Mucosa of descending colon (tissue), 3 donors: ENCODE measurements at regions not wholly inside any gene's neighbourhood (a gene's known extent, or its start where the extent isn't known, plus 50 kb on each side); places are given as distances from the start of the nearest gene placed in this dataset.

Experiments
- ATAC-seq: fragments of 200-7000 bp; cut with Tn5 transposase; one replicate; pipeline ENCODE4 v1.9.1; 2020; ENCODE audit warnings: mild to moderate bottlenecking, moderate library complexity
- DNase-seq, 3 donors: peaks; one replicate each; pipeline ENCODE4 v3.0.0-alpha.2; 2020
- H3K36me3 ChIP-seq: fragments of 200-600 bp; one replicate; pipeline ENCODE4 v1.8.0; 2021; ENCODE audit warnings: low read depth, mild to moderate bottlenecking
- H3K4me1 ChIP-seq: fragments of 200-600 bp; one replicate; pipeline ENCODE4 v1.8.0; 2021; ENCODE audit warnings: low read depth, mild to moderate bottlenecking
- H3K4me3 ChIP-seq: fragments of 200-600 bp; one replicate; pipeline ENCODE4 v1.8.0; 2021; ENCODE audit warnings: mild to moderate bottlenecking
- H3K9me3 ChIP-seq: fragments of 200-600 bp; one replicate; pipeline ENCODE4 v1.8.0; 2021; ENCODE audit warnings: mild to moderate bottlenecking
- intact Hi-C, 2 donors: fragments of 100-400 bp; cut with DNase I in 1 of 2; cut with micrococcal nuclease in 1 of 2; formaldehyde crosslinking; loops; one replicate each; pipeline versions ENCODE4 v1.11.0 to v1.11.1; 2022; cut with DNase I, micrococcal nuclease
- TF ChIP-seq, protein P1 (sequence below): fragments of 200-600 bp; IDR thresholded peaks from one replicate; pipeline ENCODE4 v1.8.0; 2022; ENCODE audit warnings: antibody characterized with exemption, mild to moderate bottlenecking
- donor health status: DM: no; HTN: no; CAD: no; lungs with moderate emphysema.
- donor health status: DM: no; HTN: no; CAD: no.
- donor health status: DM: no; HTN: yes; CAD: no.

DNA sequence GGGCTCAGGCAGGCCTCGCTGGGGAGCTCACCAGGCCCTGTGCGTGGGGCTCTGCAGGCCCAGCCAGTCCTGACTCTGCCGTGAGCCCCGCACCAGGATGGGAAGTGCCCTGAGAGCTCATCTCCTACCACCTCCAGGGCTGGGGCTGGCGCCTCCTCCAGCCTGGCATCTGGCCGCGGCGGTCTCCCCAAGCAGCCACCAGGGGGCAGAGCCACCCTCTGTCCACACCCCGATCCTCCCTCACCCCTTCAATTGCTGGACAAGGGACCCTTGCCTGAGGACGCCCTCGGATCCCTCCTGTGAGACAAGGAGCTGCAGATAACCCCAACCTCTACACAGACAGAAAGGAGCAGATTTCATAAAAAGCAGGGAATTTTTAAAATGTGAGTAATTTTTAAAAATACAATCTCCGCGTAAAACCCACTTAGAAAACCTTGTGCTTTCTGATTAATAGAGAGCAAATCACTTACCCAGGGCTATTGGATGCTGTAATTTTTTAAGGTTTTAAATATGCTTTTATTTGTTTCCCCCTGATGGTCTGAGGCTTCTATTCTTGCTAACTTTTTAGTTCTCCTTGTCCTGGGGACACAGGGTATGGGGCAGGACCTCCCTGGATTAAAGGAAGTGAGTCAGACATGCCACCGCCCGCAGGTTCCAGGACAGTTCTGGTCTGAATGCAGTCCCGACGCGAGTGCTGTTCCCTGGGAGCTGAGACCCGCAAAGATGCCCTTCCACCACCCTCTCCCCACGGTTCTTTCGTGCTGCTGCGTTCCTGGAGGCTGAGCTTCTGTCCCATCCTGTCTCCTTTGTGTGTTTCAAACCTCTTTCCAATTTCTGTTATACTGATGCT is 52.3 kb upstream of the CHRNA7 start:
- Histone ChIP-seq H3K9me3 (no peaks in the 10 kb centered on the region), H3K4me3 (no peak overlapping the region), H3K4me1 (peaks cover 6% of the 10 kb centered on the region), H3K36me3 (no peaks in the 10 kb centered on the region)
- TF ChIP-seq, protein P1, sequence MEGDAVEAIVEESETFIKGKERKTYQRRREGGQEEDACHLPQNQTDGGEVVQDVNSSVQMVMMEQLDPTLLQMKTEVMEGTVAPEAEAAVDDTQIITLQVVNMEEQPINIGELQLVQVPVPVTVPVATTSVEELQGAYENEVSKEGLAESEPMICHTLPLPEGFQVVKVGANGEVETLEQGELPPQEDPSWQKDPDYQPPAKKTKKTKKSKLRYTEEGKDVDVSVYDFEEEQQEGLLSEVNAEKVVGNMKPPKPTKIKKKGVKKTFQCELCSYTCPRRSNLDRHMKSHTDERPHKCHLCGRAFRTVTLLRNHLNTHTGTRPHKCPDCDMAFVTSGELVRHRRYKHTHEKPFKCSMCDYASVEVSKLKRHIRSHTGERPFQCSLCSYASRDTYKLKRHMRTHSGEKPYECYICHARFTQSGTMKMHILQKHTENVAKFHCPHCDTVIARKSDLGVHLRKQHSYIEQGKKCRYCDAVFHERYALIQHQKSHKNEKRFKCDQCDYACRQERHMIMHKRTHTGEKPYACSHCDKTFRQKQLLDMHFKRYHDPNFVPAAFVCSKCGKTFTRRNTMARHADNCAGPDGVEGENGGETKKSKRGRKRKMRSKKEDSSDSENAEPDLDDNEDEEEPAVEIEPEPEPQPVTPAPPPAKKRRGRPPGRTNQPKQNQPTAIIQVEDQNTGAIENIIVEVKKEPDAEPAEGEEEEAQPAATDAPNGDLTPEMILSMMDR, result peak; percentile 71
- ATAC-seq, result peak; percentile 73
- intact Hi-C loops, result loop anchor here in 1 of 2 donors (5.0 kb wide), 1 partner anchor 49 kb away; no protein-coding TSS in a partner anchor
- DNase-seq, result peak; percentile 55 to 80 (median 79)
